CD14-positive monocyte (primary cell): ENCODE measurements at regions not wholly inside any gene's neighbourhood (a gene's known extent, or its start where the extent isn't known, plus 50 kb on each side); places are given as distances from the start of the nearest gene placed in this dataset.

Experiments used
- DNase-seq, 3 donors: peaks; one replicate each; pipeline ENCODE4 v3.0.0-alpha.2; 2011 to 2022
- H2AFZ ChIP-seq: 2 replicates; pipeline ENCODE4 v1.6.0; 2012; ENCODE audit warnings: mild to moderate bottlenecking, low read depth, low read length, inconsistent platforms; ENCODE audit not compliant: insufficient read depth, poor library complexity, severe bottlenecking
- H3K27ac ChIP-seq, 2 donors: 1 replicate in 1 of 2; 2 replicates in 1 of 2; pipeline ENCODE4 v1.5.1; 2012 to 2013; ENCODE audit warnings: low read length in 2 of 2, control low read depth in 1 of 2, inconsistent platforms in 1 of 2, low read depth in 1 of 2, mild to moderate bottlenecking in 1 of 2
- H3K27me3 ChIP-seq, 2 donors: one replicate each; pipeline versions ENCODE4 v1.6.0 to v1.6.1; 2011 to 2013; ENCODE audit warnings: low read length in 2 of 2; ENCODE audit not compliant: control insufficient read depth in 2 of 2, insufficient read depth in 2 of 2
- H3K36me3 ChIP-seq, 2 donors: replicated peaks in 1 of 2; 1 replicate in 1 of 2; 2 replicates in 1 of 2; pipeline versions ENCODE4 v1.5.1 to v1.6.1; 2012 to 2013; ENCODE audit warnings: low read length in 2 of 2, control low read depth in 1 of 2, inconsistent platforms in 1 of 2, mild to moderate bottlenecking in 1 of 2; ENCODE audit not compliant: insufficient read depth in 2 of 2, control insufficient read depth in 1 of 2
- H3K4me1 ChIP-seq, 2 donors: 1 replicate in 1 of 2; 2 replicates in 1 of 2; pipeline versions ENCODE4 v1.5.1 to v1.6.1; 2012 to 2013; ENCODE audit warnings: low read length in 2 of 2, control low read depth in 1 of 2, inconsistent platforms in 1 of 2, mild to moderate bottlenecking in 1 of 2, moderate library complexity in 1 of 2; ENCODE audit not compliant: insufficient read depth in 2 of 2, control insufficient read depth in 1 of 2
- H3K4me2 ChIP-seq: replicated peaks from 2 replicates; pipeline ENCODE3; 2012; ENCODE audit warnings: low read length, moderate library complexity, mild to moderate bottlenecking; ENCODE audit not compliant: poor library complexity, severe bottlenecking; ENCODE audit errors: extremely low read depth
- H3K4me3 ChIP-seq, 3 experiments: fragments of 200-600 bp in 1 of 3; sonication (generic) in 1 of 3; replicated peaks in 1 of 3; 1 replicate in 2 of 3; 2 replicates in 1 of 3; pipeline ENCODE4 v1.5.1; 2011 to 2013; ENCODE audit warnings: low read length in 3 of 3, mild to moderate bottlenecking in 3 of 3, control low read depth in 2 of 3, low read depth in 2 of 3, inconsistent platforms in 1 of 3, moderate library complexity in 1 of 3
- H3K79me2 ChIP-seq: 2 replicates; pipeline ENCODE4 v1.6.0; 2012; ENCODE audit warnings: mild to moderate bottlenecking, control low read depth, inconsistent platforms, low read length, moderate library complexity; ENCODE audit not compliant: insufficient read depth
- H3K9ac ChIP-seq: 2 replicates; pipeline ENCODE4 v1.6.0; 2017; ENCODE audit warnings: low read length, mild to moderate bottlenecking; ENCODE audit not compliant: insufficient read depth, poor library complexity, severe bottlenecking
- H3K9me3 ChIP-seq, 2 donors: replicated peaks in 1 of 2; 1 replicate in 1 of 2; 2 replicates in 1 of 2; pipeline versions ENCODE4 v1.5.1 to v1.6.1; 2012 to 2013; ENCODE audit warnings: low read length in 2 of 2, control low read depth in 1 of 2; ENCODE audit not compliant: control insufficient read depth in 1 of 2, insufficient read depth in 1 of 2
- H4K20me1 ChIP-seq: 2 replicates; pipeline ENCODE4 v1.6.0; 2012; ENCODE audit warnings: mild to moderate bottlenecking, low read length, control low read depth, moderate library complexity; ENCODE audit not compliant: insufficient read depth
- H3K27ac Mint-ChIP-seq, 7 donors: one replicate each; pipeline ENCODE4 v1.8.0; 2020; ENCODE audit warnings: mild to moderate bottlenecking in 7 of 7, mixed read lengths in 7 of 7, moderate library complexity in 6 of 7, inconsistent platforms in 2 of 7
- H3K27me3 Mint-ChIP-seq, 3 donors: one replicate each; pipeline ENCODE4 v1.8.0; 2021 to 2022; ENCODE audit warnings: low read depth in 3 of 3, mild to moderate bottlenecking in 3 of 3, mixed read lengths in 3 of 3, moderate library complexity in 3 of 3, inconsistent platforms in 1 of 3
- H3K36me3 Mint-ChIP-seq, 2 donors: one replicate each; pipeline ENCODE4 v1.8.0; 2020; ENCODE audit warnings: mixed read lengths in 2 of 2, inconsistent platforms in 1 of 2, mild to moderate bottlenecking in 1 of 2
- H3K4me1 Mint-ChIP-seq: one replicate; pipeline ENCODE4 v1.8.0; 2020; ENCODE audit warnings: mild to moderate bottlenecking, mixed read lengths
- H3K4me3 Mint-ChIP-seq, 2 donors: one replicate each; pipeline ENCODE4 v1.8.0; 2020; ENCODE audit warnings: mild to moderate bottlenecking in 2 of 2, mixed read lengths in 2 of 2, moderate library complexity in 1 of 2
- H3K9me3 Mint-ChIP-seq, 7 donors: one replicate each; pipeline ENCODE4 v1.8.0; 2020 to 2022; ENCODE audit warnings: mixed read lengths in 7 of 7, mild to moderate bottlenecking in 6 of 7, moderate library complexity in 6 of 7, inconsistent platforms in 2 of 7
- CTCF ChIP-seq: fragments of 200-600 bp; IDR thresholded peaks from one replicate; pipeline ENCODE4 v1.8.0; 2022; ENCODE audit warnings: antibody characterized with exemption, mild to moderate bottlenecking
- WGBS: methylation state at CpG from one replicate; pipeline ENCODE4 v1.1.5; 2013; ENCODE audit warnings: missing lambda C conversion rate; ENCODE audit not compliant: insufficient coverage; 5-methylcytosine and 5-hydroxymethylcytosine counted together
- intact Hi-C, 2 donors: fragments of 100-400 bp; cut with micrococcal nuclease; formaldehyde crosslinking; loops; one replicate each; pipeline versions ENCODE4 v1.15.0 to v1.15.1; 2023

- TF ChIP-seq CTCF = no peak
- Histone ChIP-seq H3K4me1 (no peaks in the 10 kb centered on the region), H2AFZ (no peak overlapping the region), H3K36me3 (no peaks in the 10 kb centered on the region), H3K9ac (no peak overlapping the region), H3K79me2 (no peaks in the 10 kb centered on the region), H3K4me3 (no peak overlapping the region), H4K20me1 (no peaks in the 10 kb centered on the region), H3K9me3 (no peaks in the 10 kb centered on the region), H3K27me3 (no peaks in the 10 kb centered on the region), H3K4me2 (no peak overlapping the region), H3K27ac (no peak overlapping the region)
- H3K27ac Mint-ChIP-seq = no peak overlapping the region
- intact Hi-C loops = no loop called here
- DNase-seq = no peak
- H3K4me1 Mint-ChIP-seq = no peaks in the 10 kb centered on the region
- H3K36me3 Mint-ChIP-seq = no peaks in the 10 kb centered on the region
- H3K4me3 Mint-ChIP-seq = no peak overlapping the region
- 94% methylated on average over 12 of the region's 12 CpGs for WGBS
- peaks cover 0 to 3% (median 0%) of the 10 kb centered on the region in 7 donors for H3K9me3 Mint-ChIP-seq
- H3K27me3 Mint-ChIP-seq = peaks cover 0 to 6% (median 1%) of the 10 kb centered on the region in 3 donors
These were observed 1402.0 kb downstream of the BRD1 start for GRCh38 chr22:48425641-48426040.

DNA sequence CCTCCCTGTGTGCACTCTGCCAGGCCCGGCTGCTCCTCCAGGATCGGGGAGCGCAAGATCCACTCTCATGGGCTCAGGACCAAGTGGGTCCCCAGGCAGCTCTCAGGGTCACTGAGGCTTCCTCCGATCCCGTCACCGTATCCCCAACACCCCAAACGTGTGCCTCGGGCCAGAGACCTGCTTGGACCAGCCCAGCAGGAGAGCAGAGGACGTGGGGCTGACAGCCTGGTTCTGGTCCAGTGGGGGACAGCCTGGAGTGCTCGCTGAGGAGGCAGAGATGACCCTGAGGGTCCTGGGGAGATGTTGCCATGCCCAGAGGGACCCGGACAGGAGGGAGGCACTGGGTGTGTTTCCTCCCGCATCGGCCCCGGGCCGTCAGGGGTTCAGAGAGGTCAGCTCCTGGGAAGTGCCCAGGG is 1402.6 kb downstream of the BRD1 start:
- no peaks in the 10 kb centered on the region for H3K9me3 ChIP-seq
- H2AFZ ChIP-seq = no peak overlapping the region
- no peak overlapping the region for H3K4me3 ChIP-seq
- no peak overlapping the region for H3K9ac ChIP-seq
- H3K36me3 Mint-ChIP-seq = no peaks in the 10 kb centered on the region
- no peaks in the 10 kb centered on the region for H3K4me1 ChIP-seq
- H3K36me3 ChIP-seq = no peaks in the 10 kb centered on the region
- H4K20me1 ChIP-seq = no peaks in the 10 kb centered on the region
- no peak for DNase-seq
- H3K9me3 Mint-ChIP-seq = peaks cover 0 to 3% (median 0%) of the 10 kb centered on the region in 7 donors
- no peaks in the 10 kb centered on the region for H3K27me3 ChIP-seq
- peaks cover 0 to 6% (median 1%) of the 10 kb centered on the region in 3 donors for H3K27me3 Mint-ChIP-seq
- no peaks in the 10 kb centered on the region for H3K79me2 ChIP-seq
- WGBS = 95% methylated on average over 14 of the region's 15 CpGs
- H3K4me1 Mint-ChIP-seq = no peaks in the 10 kb centered on the region
- peak overlapping the region in 1 of 7 donors; percentile 4 for H3K27ac Mint-ChIP-seq
- no peak overlapping the region for H3K4me3 Mint-ChIP-seq
- no peak overlapping the region for H3K27ac ChIP-seq
- no peak overlapping the region for H3K4me2 ChIP-seq
- TF ChIP-seq CTCF = no peak
- intact Hi-C loops = no loop called here
